ENCODE measurements at regions not wholly inside any gene's neighbourhood (a gene's known extent, or its start where the extent isn't known, plus 50 kb on each side); places are given as distances from the start of the nearest gene placed in this dataset.

DNA sequence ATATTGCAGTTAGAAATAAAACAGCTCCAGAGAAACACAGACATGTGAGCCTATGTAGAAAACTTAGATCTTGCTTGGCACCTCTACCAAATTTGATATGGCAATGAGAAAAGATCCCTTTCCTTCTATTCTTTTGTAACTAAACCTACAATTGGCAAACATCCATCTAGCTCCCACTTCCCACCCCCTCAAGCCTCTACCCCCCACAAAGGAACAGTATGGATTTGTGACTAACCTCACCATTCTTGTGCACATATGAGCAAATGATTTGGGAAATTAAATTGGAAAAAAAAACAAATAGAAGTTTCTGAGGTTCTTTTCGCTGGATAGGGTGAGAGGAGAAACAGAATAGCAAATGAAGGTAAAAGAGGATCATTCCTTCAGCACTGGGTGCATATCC lies 85.8 kb upstream of the TIAM2 start:
- DNase-seq (ENCODE audit: low spot score), result no peak
- H3K4me1 ChIP-seq (ENCODE audit: insufficient read depth, low read length, poor library complexity, severe bottlenecking), result no peaks in the 10 kb centered on the region
- TF ChIP-seq, protein P1, sequence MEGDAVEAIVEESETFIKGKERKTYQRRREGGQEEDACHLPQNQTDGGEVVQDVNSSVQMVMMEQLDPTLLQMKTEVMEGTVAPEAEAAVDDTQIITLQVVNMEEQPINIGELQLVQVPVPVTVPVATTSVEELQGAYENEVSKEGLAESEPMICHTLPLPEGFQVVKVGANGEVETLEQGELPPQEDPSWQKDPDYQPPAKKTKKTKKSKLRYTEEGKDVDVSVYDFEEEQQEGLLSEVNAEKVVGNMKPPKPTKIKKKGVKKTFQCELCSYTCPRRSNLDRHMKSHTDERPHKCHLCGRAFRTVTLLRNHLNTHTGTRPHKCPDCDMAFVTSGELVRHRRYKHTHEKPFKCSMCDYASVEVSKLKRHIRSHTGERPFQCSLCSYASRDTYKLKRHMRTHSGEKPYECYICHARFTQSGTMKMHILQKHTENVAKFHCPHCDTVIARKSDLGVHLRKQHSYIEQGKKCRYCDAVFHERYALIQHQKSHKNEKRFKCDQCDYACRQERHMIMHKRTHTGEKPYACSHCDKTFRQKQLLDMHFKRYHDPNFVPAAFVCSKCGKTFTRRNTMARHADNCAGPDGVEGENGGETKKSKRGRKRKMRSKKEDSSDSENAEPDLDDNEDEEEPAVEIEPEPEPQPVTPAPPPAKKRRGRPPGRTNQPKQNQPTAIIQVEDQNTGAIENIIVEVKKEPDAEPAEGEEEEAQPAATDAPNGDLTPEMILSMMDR (conservative IDR thresholded peaks at IDR 0.05; ENCODE audit: low read length), result no peak
- no peak for TF ChIP-seq EZH2phosphoT487 (IDR thresholded peaks at IDR 0.05; ENCODE audit: borderline replicate concordance, low read depth, low read length)
- ChIA-PET CTCF (ENCODE audit: unreplicated experiment) (no interaction called here), POLR2A (interaction anchor here (0.8 to 1.4 kb wide), 3 partner anchors 13 to 30 kb away, joined by 3 to 5 read pairs (median 3); no protein-coding TSS in a partner anchor)
- no TSS peak for BruUV-seq (replicated peaks)
- no peaks in the 10 kb centered on the region for H3K9me2 ChIP-seq (ENCODE audit: insufficient read depth, low read length)
- no peak overlapping the region for H3K4me2 ChIP-seq (ENCODE audit: low read length)
- no peaks in the 10 kb centered on the region for H3K36me3 ChIP-seq (ENCODE audit: insufficient read depth, low read length)
- H4K20me1 ChIP-seq (ENCODE audit: insufficient read depth, low read length), result no peaks in the 10 kb centered on the region; the same call in 1 of the 2 replicates
- no peaks in the 10 kb centered on the region for H3K9me3 ChIP-seq (ENCODE audit: low read length)
- H3K27ac ChIP-seq (ENCODE audit: low read depth, low read length, poor library complexity, severe bottlenecking), result no peak overlapping the region
- H3K4me3 ChIP-seq (ENCODE audit: low read depth, low read length, poor library complexity, severe bottlenecking), result no peak overlapping the region
- intact Hi-C loops (cut with micrococcal nuclease; ENCODE audit: unreplicated experiment), result no loop called here
- no peak overlapping the region for H2AFZ ChIP-seq (ENCODE audit: low read length)
- H3K79me2 ChIP-seq (ENCODE audit: insufficient read depth, low read depth, low read length), result no peaks in the 10 kb centered on the region

DNA sequence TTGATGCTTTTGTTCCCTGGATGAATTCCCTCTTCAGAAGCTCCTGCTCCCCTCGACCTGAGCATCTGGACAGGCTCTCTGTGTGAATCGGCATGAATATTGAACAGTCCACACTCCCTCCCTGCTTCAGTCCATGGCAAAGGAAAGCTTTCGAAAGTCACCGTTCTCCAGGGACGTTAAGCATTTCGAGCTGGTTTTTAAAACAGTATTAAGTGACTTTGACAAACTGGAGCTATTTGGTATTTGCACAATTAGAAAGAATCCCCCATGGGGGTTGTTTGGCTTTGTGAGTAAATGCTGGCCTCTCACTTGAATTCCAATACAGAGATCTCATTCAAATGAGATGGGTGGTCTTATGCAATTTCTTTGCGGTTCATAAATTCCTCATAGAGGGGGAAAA lies 85.3 kb upstream of the TIAM2 start:
- H3K9me3 ChIP-seq (ENCODE audit: low read length), result no peaks in the 10 kb centered on the region
- intact Hi-C loops (cut with micrococcal nuclease; ENCODE audit: unreplicated experiment), result no loop called here
- no peak for DNase-seq (ENCODE audit: low spot score)
- no peak overlapping the region for H3K4me3 ChIP-seq (ENCODE audit: low read depth, low read length, poor library complexity, severe bottlenecking)
- ChIA-PET POLR2A (interaction anchor here (0.8 to 0.9 kb wide), 2 partner anchors 13 to 29 kb away, joined by 3 read pairs; no protein-coding TSS in a partner anchor), CTCF (ENCODE audit: unreplicated experiment) (no interaction called here)
- H3K36me3 ChIP-seq (ENCODE audit: insufficient read depth, low read length), result no peaks in the 10 kb centered on the region
- H3K9me2 ChIP-seq (ENCODE audit: insufficient read depth, low read length), result no peaks in the 10 kb centered on the region
- TF ChIP-seq, protein P1 (conservative IDR thresholded peaks at IDR 0.05; ENCODE audit: low read length), result no peak
- no peak for TF ChIP-seq EZH2phosphoT487 (IDR thresholded peaks at IDR 0.05; ENCODE audit: borderline replicate concordance, low read depth, low read length)
- H2AFZ ChIP-seq (ENCODE audit: low read length), result no peak overlapping the region
- no peak overlapping the region for H3K27ac ChIP-seq (ENCODE audit: low read depth, low read length, poor library complexity, severe bottlenecking)
- BruUV-seq (replicated peaks), result no TSS peak
- H3K4me1 ChIP-seq (ENCODE audit: insufficient read depth, low read length, poor library complexity, severe bottlenecking), result no peaks in the 10 kb centered on the region
- H3K79me2 ChIP-seq (ENCODE audit: insufficient read depth, low read depth, low read length), result no peaks in the 10 kb centered on the region
- H3K4me2 ChIP-seq (ENCODE audit: low read length), result no peak overlapping the region
- no peaks in the 10 kb centered on the region; the same call in 1 of the 2 replicates for H4K20me1 ChIP-seq (ENCODE audit: insufficient read depth, low read length)

DNA sequence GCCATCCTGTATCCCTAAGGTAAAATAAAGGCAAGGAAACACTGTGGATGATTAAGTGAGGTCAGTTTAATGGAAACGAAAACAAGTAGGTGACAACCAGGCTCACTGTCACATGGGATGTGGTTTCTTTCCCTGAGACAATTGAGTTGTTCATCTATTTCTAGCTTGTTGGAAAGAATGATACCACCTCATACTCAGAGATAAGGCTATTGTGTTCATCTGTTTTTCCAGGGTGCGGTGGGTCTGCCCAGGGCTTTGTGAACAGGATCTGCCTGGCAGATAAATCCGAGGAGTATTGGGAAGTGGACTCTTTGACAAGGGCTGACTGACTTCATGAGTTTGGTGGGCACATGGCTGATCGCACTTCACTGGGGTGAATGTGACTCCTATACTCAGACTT lies 80.8 kb upstream of the TIAM2 start:
- no TSS peak for BruUV-seq (replicated peaks)
- Histone ChIP-seq H3K9me3 (ENCODE audit: low read length) (no peaks in the 10 kb centered on the region), H3K27ac (ENCODE audit: low read depth, low read length, poor library complexity, severe bottlenecking) (no peak overlapping the region), H3K36me3 (ENCODE audit: insufficient read depth, low read length) (no peaks in the 10 kb centered on the region), H3K79me2 (ENCODE audit: insufficient read depth, low read depth, low read length) (no peaks in the 10 kb centered on the region), H2AFZ (ENCODE audit: low read length) (no peak overlapping the region), H4K20me1 (ENCODE audit: insufficient read depth, low read length) (no peaks in the 10 kb centered on the region), H3K9me2 (ENCODE audit: insufficient read depth, low read length) (no peaks in the 10 kb centered on the region), H3K4me2 (ENCODE audit: low read length) (no peak overlapping the region), H3K4me1 (ENCODE audit: insufficient read depth, low read length, poor library complexity, severe bottlenecking) (no peaks in the 10 kb centered on the region), H3K4me3 (ENCODE audit: low read depth, low read length, poor library complexity, severe bottlenecking) (no peak overlapping the region)
- TF ChIP-seq, protein P1 (conservative IDR thresholded peaks at IDR 0.05; ENCODE audit: low read length), result no peak
- no peak for TF ChIP-seq EZH2phosphoT487 (IDR thresholded peaks at IDR 0.05; ENCODE audit: borderline replicate concordance, low read depth, low read length)
- intact Hi-C loops (cut with micrococcal nuclease; ENCODE audit: unreplicated experiment), result no loop called here
- ChIA-PET POLR2A (no interaction called here), CTCF (ENCODE audit: unreplicated experiment) (no interaction called here)
- DNase-seq (ENCODE audit: low spot score), result no peak

Data from OCI-LY7 (cell line).